ENCODE measurements at regions not wholly inside any gene's neighbourhood (a gene's known extent, or its start where the extent isn't known, plus 50 kb on each side); places are given as distances from the start of the nearest gene placed in this dataset.

DNA sequence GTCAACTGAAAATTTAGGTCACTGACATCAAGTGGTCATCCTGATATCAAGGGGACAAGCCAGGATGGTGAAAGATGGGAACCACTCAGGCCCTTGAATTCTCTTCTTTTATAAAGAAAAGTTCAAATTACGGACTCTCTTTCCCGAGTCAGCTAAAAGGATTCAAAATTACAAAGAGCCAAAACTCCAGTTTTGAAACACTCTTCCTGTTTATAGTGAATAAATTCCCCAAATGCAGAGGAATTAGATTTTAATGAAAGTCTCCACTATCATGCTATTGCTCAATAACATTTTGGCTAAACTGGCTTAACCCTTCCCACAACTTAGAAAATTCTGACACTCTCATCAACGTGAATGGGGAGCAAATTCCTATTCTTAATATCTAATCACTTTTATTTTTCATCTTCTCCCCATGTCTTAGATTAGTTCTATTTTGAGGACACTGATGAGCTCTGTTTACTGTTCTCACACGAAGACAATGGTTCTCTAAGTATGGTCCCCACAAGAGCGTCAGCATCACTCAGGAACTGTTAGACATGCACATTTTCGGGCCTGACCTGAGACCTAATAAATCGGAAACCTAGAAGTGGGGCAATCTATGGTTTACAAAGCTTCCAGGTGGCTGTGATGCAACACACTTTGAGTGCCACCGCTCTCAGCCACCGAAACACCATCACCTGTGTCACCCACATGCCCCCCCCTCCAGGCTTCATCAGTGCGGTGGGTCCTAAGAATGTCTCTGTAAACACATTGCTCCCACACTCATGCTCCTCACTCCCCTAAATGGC, 64.4 kb upstream of the TIAM1 start:
- no peak overlapping the region for H3K27ac ChIP-seq (ENCODE audit: low read depth, low read length)
- H3K4me3 ChIP-seq (ENCODE audit: low read length): no peak overlapping the region
- H3K36me3 ChIP-seq (ENCODE audit: control insufficient read depth, insufficient read depth, low read length): no peaks in the 10 kb centered on the region
- no peaks in the 10 kb centered on the region for H3K27me3 ChIP-seq (ENCODE audit: control insufficient read depth, insufficient read depth, low read length)
- H3K4me1 ChIP-seq (ENCODE audit: control insufficient read depth, insufficient read depth, low read length): no peaks in the 10 kb centered on the region
- H3K9ac ChIP-seq (ENCODE audit: low read length): no peak overlapping the region

- Histone ChIP-seq H3K36me3 (ENCODE audit: control insufficient read depth, insufficient read depth, low read length) (no peaks in the 10 kb centered on the region), H3K4me3 (ENCODE audit: low read length) (no peak overlapping the region), H3K27ac (ENCODE audit: low read depth, low read length) (no peak overlapping the region), H3K9ac (ENCODE audit: low read length) (no peak overlapping the region), H3K27me3 (ENCODE audit: control insufficient read depth, insufficient read depth, low read length) (no peaks in the 10 kb centered on the region), H3K4me1 (ENCODE audit: control insufficient read depth, insufficient read depth, low read length) (no peaks in the 10 kb centered on the region)
Measured at GRCh38 chr21:31406510-31406909, 62.4 kb upstream of the TIAM1 start.

- Histone ChIP-seq H3K4me3 (ENCODE audit: low read length) (no peak overlapping the region), H3K4me1 (ENCODE audit: control insufficient read depth, insufficient read depth, low read length) (no peaks in the 10 kb centered on the region), H3K9ac (ENCODE audit: low read length) (no peak overlapping the region), H3K36me3 (ENCODE audit: control insufficient read depth, insufficient read depth, low read length) (no peaks in the 10 kb centered on the region), H3K27me3 (ENCODE audit: control insufficient read depth, insufficient read depth, low read length) (no peaks in the 10 kb centered on the region), H3K27ac (ENCODE audit: low read depth, low read length) (no peak overlapping the region)
Measured at GRCh38 chr21:31405604-31406003, 61.5 kb upstream of the TIAM1 start.

- no peak overlapping the region for H3K9ac ChIP-seq (ENCODE audit: low read length)
- H3K27ac ChIP-seq (ENCODE audit: low read depth, low read length): no peak overlapping the region
Measured at GRCh38 chr21:31403596-31404333, 59.7 kb upstream of the TIAM1 start.

DNA sequence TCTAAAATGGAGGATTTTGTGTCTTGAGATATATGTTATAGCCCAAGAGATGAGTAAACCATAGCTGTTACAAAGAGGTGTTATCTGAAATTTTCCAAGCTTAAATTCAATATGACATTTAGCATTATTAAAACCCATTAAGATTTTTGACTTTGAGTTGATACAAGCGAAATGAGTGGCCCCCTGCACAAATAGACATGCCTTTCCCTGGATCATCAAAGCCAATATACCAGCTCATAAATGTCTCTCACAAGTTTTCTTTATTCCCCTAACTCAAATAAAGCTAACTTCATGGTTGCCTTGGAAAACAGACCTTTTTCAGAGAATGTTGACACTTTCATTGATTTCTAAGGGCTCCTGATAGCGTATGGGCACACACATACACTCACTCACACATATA, 55.5 kb upstream of the TIAM1 start:
- H3K27ac ChIP-seq (ENCODE audit: low read depth, low read length): no peak overlapping the region

More at GRCh38 chr21:31403596-31404333, 59.7 kb upstream of the TIAM1 start:
- no peaks in the 10 kb centered on the region for H3K27me3 ChIP-seq (ENCODE audit: control insufficient read depth, insufficient read depth, low read length)
- H3K36me3 ChIP-seq (ENCODE audit: control insufficient read depth, insufficient read depth, low read length): no peaks in the 10 kb centered on the region
- no peaks in the 10 kb centered on the region for H3K4me1 ChIP-seq (ENCODE audit: control insufficient read depth, insufficient read depth, low read length)
- H3K4me3 ChIP-seq (ENCODE audit: low read length): no peak overlapping the region

DNA sequence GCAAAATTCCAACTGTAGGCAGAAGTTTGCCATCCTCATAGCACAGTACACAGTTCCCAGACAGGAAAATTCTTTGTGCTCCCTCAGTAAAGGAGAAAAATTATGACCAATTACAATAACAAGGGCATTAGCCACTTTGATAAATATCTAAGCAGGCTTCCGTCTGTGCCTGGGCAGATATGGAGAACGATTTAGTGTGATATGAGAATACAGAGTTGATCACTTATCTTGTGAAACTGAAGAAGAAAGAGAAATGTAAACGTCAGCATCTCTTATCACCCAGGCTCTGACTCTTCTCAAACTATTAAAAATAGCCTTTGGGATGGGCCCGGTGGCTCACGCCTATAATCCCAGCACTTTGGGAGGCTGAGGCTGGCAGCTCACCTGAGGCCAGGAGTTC, 54.5 kb upstream of the TIAM1 start:
- Histone ChIP-seq H3K4me3 (ENCODE audit: low read length) (no peak overlapping the region), H3K4me1 (ENCODE audit: control insufficient read depth, insufficient read depth, low read length) (no peaks in the 10 kb centered on the region), H3K36me3 (ENCODE audit: control insufficient read depth, insufficient read depth, low read length) (no peaks in the 10 kb centered on the region), H3K9ac (ENCODE audit: low read length) (no peak overlapping the region), H3K27ac (ENCODE audit: low read depth, low read length) (no peak overlapping the region), H3K27me3 (ENCODE audit: control insufficient read depth, insufficient read depth, low read length) (no peaks in the 10 kb centered on the region)

More for the DNA sequence above, 55.5 kb upstream of the TIAM1 start:
- H3K4me3 ChIP-seq (ENCODE audit: low read length): no peak overlapping the region
- H3K36me3 ChIP-seq (ENCODE audit: control insufficient read depth, insufficient read depth, low read length): no peaks in the 10 kb centered on the region
- no peaks in the 10 kb centered on the region for H3K4me1 ChIP-seq (ENCODE audit: control insufficient read depth, insufficient read depth, low read length)
- no peak overlapping the region for H3K9ac ChIP-seq (ENCODE audit: low read length)
- H3K27me3 ChIP-seq (ENCODE audit: control insufficient read depth, insufficient read depth, low read length): no peaks in the 10 kb centered on the region

GRCh38 chr21:31397939-31398338, 53.9 kb upstream of the TIAM1 start:
- H3K27ac ChIP-seq (ENCODE audit: low read depth, low read length): no peak overlapping the region
- H3K27me3 ChIP-seq (ENCODE audit: control insufficient read depth, insufficient read depth, low read length): no peaks in the 10 kb centered on the region
- no peak overlapping the region for H3K9ac ChIP-seq (ENCODE audit: low read length)
- H3K4me3 ChIP-seq (ENCODE audit: low read length): no peak overlapping the region
- H3K36me3 ChIP-seq (ENCODE audit: control insufficient read depth, insufficient read depth, low read length): no peaks in the 10 kb centered on the region
- no peaks in the 10 kb centered on the region for H3K4me1 ChIP-seq (ENCODE audit: control insufficient read depth, insufficient read depth, low read length)

- Histone ChIP-seq H3K27ac (ENCODE audit: low read depth, low read length) (no peak overlapping the region), H3K4me1 (ENCODE audit: control insufficient read depth, insufficient read depth, low read length) (no peaks in the 10 kb centered on the region), H3K27me3 (ENCODE audit: control insufficient read depth, insufficient read depth, low read length) (no peaks in the 10 kb centered on the region), H3K4me3 (ENCODE audit: low read length) (no peak overlapping the region), H3K36me3 (ENCODE audit: control insufficient read depth, insufficient read depth, low read length) (no peaks in the 10 kb centered on the region), H3K9ac (ENCODE audit: low read length) (no peak overlapping the region)
Measured at GRCh38 chr21:31397515-31397926, 53.5 kb upstream of the TIAM1 start.

DNA sequence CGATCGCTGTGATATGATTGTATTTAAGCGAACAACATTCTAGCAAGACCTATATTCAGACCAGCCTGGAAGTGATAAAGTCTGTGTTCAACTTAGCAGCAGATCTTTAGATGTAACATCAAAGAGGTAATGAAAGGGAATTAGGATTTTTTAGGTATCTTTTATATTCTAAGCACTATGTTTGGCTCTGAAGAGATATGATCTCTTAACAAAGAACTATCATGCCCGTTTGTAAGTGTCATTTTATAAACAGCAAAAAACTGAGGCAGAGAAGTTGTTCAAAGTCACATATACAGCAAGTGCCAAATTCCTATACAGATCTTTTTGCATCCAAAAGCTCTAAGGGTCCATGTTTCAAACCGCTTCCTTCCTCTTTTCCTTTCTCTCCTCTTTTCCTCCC, 53.0 kb upstream of the TIAM1 start:
- Histone ChIP-seq H3K4me3 (ENCODE audit: low read length) (no peak overlapping the region), H3K36me3 (ENCODE audit: control insufficient read depth, insufficient read depth, low read length) (no peaks in the 10 kb centered on the region), H3K9ac (ENCODE audit: low read length) (no peak overlapping the region), H3K27ac (ENCODE audit: low read depth, low read length) (no peak overlapping the region), H3K4me1 (ENCODE audit: control insufficient read depth, insufficient read depth, low read length) (no peaks in the 10 kb centered on the region), H3K27me3 (ENCODE audit: control insufficient read depth, insufficient read depth, low read length) (no peaks in the 10 kb centered on the region)

GRCh38 chr21:31396399-31396798, 52.3 kb upstream of the TIAM1 start:
- Histone ChIP-seq H3K4me3 (ENCODE audit: low read length) (no peak overlapping the region), H3K9ac (ENCODE audit: low read length) (no peak overlapping the region), H3K27ac (ENCODE audit: low read depth, low read length) (no peak overlapping the region), H3K36me3 (ENCODE audit: control insufficient read depth, insufficient read depth, low read length) (no peaks in the 10 kb centered on the region), H3K27me3 (ENCODE audit: control insufficient read depth, insufficient read depth, low read length) (no peaks in the 10 kb centered on the region), H3K4me1 (ENCODE audit: control insufficient read depth, insufficient read depth, low read length) (no peaks in the 10 kb centered on the region)

DNA sequence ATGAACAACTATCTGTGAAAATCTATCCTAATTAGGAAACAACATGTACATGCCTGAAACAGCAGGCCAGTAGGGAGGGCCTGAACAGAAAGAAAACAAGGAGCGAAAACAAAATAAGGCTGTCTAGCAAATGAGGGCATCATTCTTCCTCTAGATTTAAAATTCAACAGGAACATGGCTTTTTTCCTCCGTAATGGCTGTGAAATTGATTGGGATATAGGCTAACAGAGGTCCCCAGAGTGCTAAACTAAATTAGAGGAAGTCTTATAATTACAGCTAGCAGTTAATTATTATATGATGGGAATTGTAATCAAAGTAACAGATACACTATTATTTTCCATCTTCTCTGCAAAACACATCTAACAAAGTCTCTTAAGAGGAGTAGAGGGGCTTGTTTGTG, 51.7 kb upstream of the TIAM1 start:
- no peak overlapping the region for H3K27ac ChIP-seq (ENCODE audit: low read depth, low read length)
- H3K9ac ChIP-seq (ENCODE audit: low read length): no peak overlapping the region
- H3K27me3 ChIP-seq (ENCODE audit: control insufficient read depth, insufficient read depth, low read length): no peaks in the 10 kb centered on the region
- H3K4me1 ChIP-seq (ENCODE audit: control insufficient read depth, insufficient read depth, low read length): no peaks in the 10 kb centered on the region
- no peaks in the 10 kb centered on the region for H3K36me3 ChIP-seq (ENCODE audit: control insufficient read depth, insufficient read depth, low read length)
- H3K4me3 ChIP-seq (ENCODE audit: low read length): no peak overlapping the region

GRCh38 chr21:31395268-31395667, 51.2 kb upstream of the TIAM1 start:
- H3K27ac ChIP-seq (ENCODE audit: low read depth, low read length): no peak overlapping the region

GRCh38 chr21:31394309-31394708, 50.2 kb upstream of the TIAM1 start:
- H3K27me3 ChIP-seq (ENCODE audit: control insufficient read depth, insufficient read depth, low read length): no peaks in the 10 kb centered on the region
- no peaks in the 10 kb centered on the region for H3K4me1 ChIP-seq (ENCODE audit: control insufficient read depth, insufficient read depth, low read length)
- no peak overlapping the region for H3K27ac ChIP-seq (ENCODE audit: low read depth, low read length)
- H3K9ac ChIP-seq (ENCODE audit: low read length): no peak overlapping the region
- H3K4me3 ChIP-seq (ENCODE audit: low read length): no peak overlapping the region
- H3K36me3 ChIP-seq (ENCODE audit: control insufficient read depth, insufficient read depth, low read length): no peaks in the 10 kb centered on the region

More at GRCh38 chr21:31395268-31395667, 51.2 kb upstream of the TIAM1 start:
- Histone ChIP-seq H3K4me1 (ENCODE audit: control insufficient read depth, insufficient read depth, low read length) (no peaks in the 10 kb centered on the region), H3K27me3 (ENCODE audit: control insufficient read depth, insufficient read depth, low read length) (no peaks in the 10 kb centered on the region), H3K9ac (ENCODE audit: low read length) (no peak overlapping the region), H3K4me3 (ENCODE audit: low read length) (no peak overlapping the region), H3K36me3 (ENCODE audit: control insufficient read depth, insufficient read depth, low read length) (no peaks in the 10 kb centered on the region)

Data from rectal smooth muscle tissue (tissue), 1 donor.